ENCODE measurements at regions not wholly inside any gene's neighbourhood (a gene's known extent, or its start where the extent isn't known, plus 50 kb on each side); places are given as distances from the start of the nearest gene placed in this dataset.
A peak's percentile ranks its signal among the peaks of the same experiment; 100 is the strongest.

DNA sequence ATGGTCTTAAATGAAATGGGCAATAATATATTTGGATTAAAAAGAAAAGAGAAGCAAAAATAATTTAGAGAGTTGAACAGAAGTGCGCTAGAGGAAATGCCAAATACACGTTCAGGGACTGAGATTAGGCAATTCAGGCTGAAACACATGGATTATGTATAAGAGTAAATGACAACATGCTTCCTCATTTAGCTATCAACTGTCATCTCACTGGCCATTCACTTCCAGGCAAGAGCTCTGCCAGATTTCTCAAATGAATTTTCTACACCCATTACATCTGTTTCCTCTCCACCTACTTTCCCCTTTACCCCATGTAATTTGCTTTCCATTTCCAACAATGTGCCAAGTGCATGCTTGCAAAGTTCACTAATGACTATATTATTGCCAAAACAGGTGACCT, 582.4 kb downstream of the LTN1 start:
- H3K4me3 ChIP-seq (ENCODE audit: low read depth, low read length) = no peak overlapping the region
- no peak for TF ChIP-seq POLR2A (IDR thresholded peaks at IDR 0.05; ENCODE audit: extremely low read depth, insufficient read length)
- TF ChIP-seq, protein P1, sequence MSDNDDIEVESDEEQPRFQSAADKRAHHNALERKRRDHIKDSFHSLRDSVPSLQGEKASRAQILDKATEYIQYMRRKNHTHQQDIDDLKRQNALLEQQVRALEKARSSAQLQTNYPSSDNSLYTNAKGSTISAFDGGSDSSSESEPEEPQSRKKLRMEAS (IDR thresholded peaks at IDR 0.05; ENCODE audit: low read depth, low read length) = peak; percentile 44; the same call in 1 of the 2 replicates
- peak; percentile 25 for DNase-seq (ENCODE audit: low read depth)

DNA sequence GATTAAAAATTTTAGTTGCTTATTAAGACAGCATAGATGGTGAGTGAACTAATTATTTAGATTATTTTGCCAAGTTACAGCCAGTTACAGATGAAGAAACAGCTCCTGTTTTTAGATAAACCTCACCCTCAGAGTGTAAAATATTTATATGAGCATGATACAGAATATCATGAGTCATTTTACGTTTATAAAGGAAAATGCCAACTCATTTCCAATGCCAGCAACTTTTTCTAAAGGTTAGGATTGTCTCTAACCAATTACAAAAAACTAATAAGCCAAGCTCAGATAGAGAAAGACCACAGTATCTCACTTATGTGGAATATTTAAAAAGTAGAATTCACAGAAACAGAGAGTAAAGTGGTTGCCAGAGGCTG, 590.1 kb downstream of the LTN1 start:
- TF ChIP-seq, protein P1 (IDR thresholded peaks at IDR 0.05; ENCODE audit: low read depth, low read length) = no peak
- TF ChIP-seq MYC (IDR thresholded peaks at IDR 0.05; ENCODE audit: low read depth, low read length) = no peak
- TF ChIP-seq POLR2A (IDR thresholded peaks at IDR 0.05; ENCODE audit: extremely low read depth, insufficient read length) = no peak
- no peak for TF ChIP-seq CTCF (IDR thresholded peaks at IDR 0.05; ENCODE audit: low read depth, low read length)
- no peak for DNase-seq (ENCODE audit: low read depth)
- no peak overlapping the region for H3K4me3 ChIP-seq (ENCODE audit: low read depth, low read length)

GRCh38 chr21:28397040-28397439, 595.6 kb downstream of the LTN1 start:
- no peak for DNase-seq (ENCODE audit: low read depth)
- no peak overlapping the region for H3K4me3 ChIP-seq (ENCODE audit: low read depth, low read length)
- no peak for TF ChIP-seq POLR2A (IDR thresholded peaks at IDR 0.05; ENCODE audit: extremely low read depth, insufficient read length)
- TF ChIP-seq, protein P1 (IDR thresholded peaks at IDR 0.05; ENCODE audit: low read depth, low read length) = no peak
- no peak for TF ChIP-seq CTCF (IDR thresholded peaks at IDR 0.05; ENCODE audit: low read depth, low read length)
- TF ChIP-seq MYC (IDR thresholded peaks at IDR 0.05; ENCODE audit: low read depth, low read length) = no peak

DNA sequence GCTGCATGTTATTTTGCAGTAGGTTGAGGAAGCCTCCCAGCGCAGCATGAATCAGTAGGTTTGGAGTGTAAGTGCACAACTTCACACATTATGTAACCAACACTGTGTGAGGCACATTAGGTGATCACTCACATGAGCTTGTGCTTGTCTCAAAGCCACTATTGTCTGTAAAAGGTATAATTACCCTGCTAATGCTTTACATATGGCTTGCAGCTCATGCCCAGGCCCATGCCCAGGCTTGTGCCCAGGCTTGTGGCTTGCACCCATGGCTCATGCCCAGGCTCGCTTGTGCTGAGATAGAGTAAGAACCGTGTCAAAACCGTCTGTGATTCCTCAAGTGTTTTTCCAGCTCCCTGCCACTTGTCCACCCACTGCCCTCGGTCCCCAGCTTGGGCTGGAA, 596.3 kb downstream of the LTN1 start:
- DNase-seq (ENCODE audit: low read depth) = no peak
- no peak for TF ChIP-seq POLR2A (IDR thresholded peaks at IDR 0.05; ENCODE audit: extremely low read depth, insufficient read length)
- TF ChIP-seq CTCF (IDR thresholded peaks at IDR 0.05; ENCODE audit: low read depth, low read length) = no peak
- TF ChIP-seq, protein P1 (IDR thresholded peaks at IDR 0.05; ENCODE audit: low read depth, low read length) = no peak
- TF ChIP-seq MYC (IDR thresholded peaks at IDR 0.05; ENCODE audit: low read depth, low read length) = no peak
- no peak overlapping the region for H3K4me3 ChIP-seq (ENCODE audit: low read depth, low read length)

GRCh38 chr21:28393279-28393678, 599.4 kb downstream of the LTN1 start:
- DNase-seq (ENCODE audit: low read depth) = no peak
- H3K4me3 ChIP-seq (ENCODE audit: low read depth, low read length) = no peak overlapping the region
- TF ChIP-seq, protein P1 (IDR thresholded peaks at IDR 0.05; ENCODE audit: low read depth, low read length) = no peak
- no peak for TF ChIP-seq CTCF (IDR thresholded peaks at IDR 0.05; ENCODE audit: low read depth, low read length)
- no peak for TF ChIP-seq POLR2A (IDR thresholded peaks at IDR 0.05; ENCODE audit: extremely low read depth, insufficient read length)
- no peak for TF ChIP-seq MYC (IDR thresholded peaks at IDR 0.05; ENCODE audit: low read depth, low read length)

DNA sequence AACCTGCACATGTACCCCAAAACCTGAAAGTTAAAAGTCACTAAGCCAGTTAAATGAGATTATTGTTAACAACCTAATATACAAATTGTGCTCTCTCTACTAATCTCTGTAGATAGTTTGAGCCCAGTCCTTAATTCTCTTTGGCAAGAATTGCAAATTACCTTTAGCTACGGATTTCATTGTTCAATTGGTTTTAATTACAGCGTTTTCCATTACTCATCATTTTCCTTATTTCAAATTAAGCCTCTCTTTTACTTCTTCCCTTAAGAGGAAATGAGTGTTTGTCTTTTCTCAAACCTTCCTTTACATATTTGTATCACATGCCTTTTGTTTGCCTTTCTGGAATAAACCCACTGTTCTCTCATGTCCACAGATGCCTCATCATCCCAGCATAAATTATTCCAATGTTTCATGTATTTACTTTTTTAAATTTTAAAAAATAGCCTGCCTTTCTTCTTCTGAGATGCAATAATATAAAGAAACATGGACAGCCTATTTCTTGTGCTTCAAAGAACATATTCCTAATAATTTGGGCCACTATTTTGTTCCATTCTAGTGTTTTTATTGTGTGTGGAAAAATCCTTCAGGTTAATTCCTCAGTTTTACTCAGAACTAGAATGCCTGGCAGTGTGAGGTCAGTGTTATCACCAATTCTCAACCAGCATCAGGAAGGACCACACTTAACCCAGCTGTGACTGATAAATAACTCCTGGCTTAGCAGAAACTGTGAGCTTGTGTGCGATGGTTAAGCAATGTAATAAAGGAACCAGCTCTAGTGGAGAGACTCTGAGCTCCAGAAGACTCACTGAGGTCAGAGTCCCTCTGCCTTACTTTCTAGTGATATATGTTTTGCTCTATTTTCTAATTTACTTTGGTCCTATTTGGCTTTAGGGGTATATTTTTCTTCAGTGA, 600.5 kb downstream of the LTN1 start:
- no peak overlapping the region for H3K4me3 ChIP-seq (ENCODE audit: low read depth, low read length)
- DNase-seq (ENCODE audit: low read depth) = no peak
- TF ChIP-seq, protein P1 (IDR thresholded peaks at IDR 0.05; ENCODE audit: low read depth, low read length) = no peak
- no peak for TF ChIP-seq CTCF (IDR thresholded peaks at IDR 0.05; ENCODE audit: low read depth, low read length)
- TF ChIP-seq MYC (IDR thresholded peaks at IDR 0.05; ENCODE audit: low read depth, low read length) = no peak
- no peak for TF ChIP-seq POLR2A (IDR thresholded peaks at IDR 0.05; ENCODE audit: extremely low read depth, insufficient read length)

All from NB4 (cell line).